ENCODE measurements at regions not wholly inside any gene's neighbourhood (a gene's known extent, or its start where the extent isn't known, plus 50 kb on each side); places are given as distances from the start of the nearest gene placed in this dataset.

DNA sequence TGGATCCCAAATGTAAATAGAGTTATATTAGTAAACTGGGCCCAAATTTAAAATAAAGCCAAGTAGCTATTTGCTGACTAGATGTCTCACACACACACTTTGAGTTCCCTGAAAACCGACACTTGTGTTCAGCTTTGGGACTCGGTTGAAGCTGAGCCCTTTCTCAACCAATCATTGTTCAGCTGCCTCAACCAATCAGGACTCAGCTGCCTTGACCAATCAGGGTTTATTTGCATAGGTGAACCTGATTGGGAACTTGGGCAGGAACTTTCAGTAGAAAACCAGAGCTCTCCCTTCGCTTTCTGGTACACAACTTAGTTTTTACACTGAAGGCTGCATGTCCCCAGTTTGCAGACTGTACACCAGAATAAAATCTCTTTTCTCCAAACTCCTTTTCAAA is 301.7 kb downstream of the FOXA2 start:
- Histone ChIP-seq H3K4me1 (no peaks in the 10 kb centered on the region), H3K4me2 (ENCODE audit: low read length) (no peak overlapping the region), H3K27me3 (ENCODE audit: control insufficient read depth, insufficient read depth, low read length) (no peaks in the 10 kb centered on the region), H3K9me3 (ENCODE audit: control insufficient read depth, low read length) (no peaks in the 10 kb centered on the region), H3K79me2 (no peaks in the 10 kb centered on the region), H3K9ac (no peak overlapping the region), H3K27ac (no peak overlapping the region), H3K36me3 (ENCODE audit: control insufficient read depth, insufficient read depth, low read length) (no peaks in the 10 kb centered on the region), H3K4me3 (ENCODE audit: low read depth, low read length) (no peak overlapping the region), H2AFZ (no peak overlapping the region)
- no peak for TF ChIP-seq CTCF (IDR thresholded peaks at IDR 0.05)

DNA sequence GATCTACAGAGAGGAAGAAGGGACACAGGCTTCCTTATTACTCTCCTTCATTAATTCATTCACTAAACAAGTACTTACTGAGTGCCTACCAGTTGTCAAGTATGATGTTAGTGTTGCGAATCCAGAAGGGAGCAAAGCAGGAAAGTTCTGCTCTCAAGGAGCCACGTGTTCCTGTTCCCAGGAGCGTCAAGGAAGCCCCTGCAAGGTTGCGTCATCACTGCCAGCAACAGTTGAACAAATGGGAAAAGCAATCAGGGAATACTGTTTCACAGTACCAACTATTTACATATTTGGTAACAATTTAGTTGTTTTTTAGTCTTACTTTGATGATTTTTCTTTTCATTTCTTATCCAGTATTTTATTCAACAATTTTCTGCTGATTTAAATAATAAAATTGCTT is 310.0 kb downstream of the FOXA2 start:
- no peak for TF ChIP-seq CTCF (IDR thresholded peaks at IDR 0.05)
- Histone ChIP-seq H2AFZ (no peak overlapping the region), H3K27me3 (ENCODE audit: control insufficient read depth, insufficient read depth, low read length) (no peaks in the 10 kb centered on the region), H3K79me2 (no peaks in the 10 kb centered on the region), H3K4me1 (no peaks in the 10 kb centered on the region), H3K27ac (no peak overlapping the region), H3K4me2 (ENCODE audit: low read length) (no peak overlapping the region), H3K4me3 (ENCODE audit: low read depth, low read length) (no peak overlapping the region), H3K36me3 (ENCODE audit: control insufficient read depth, insufficient read depth, low read length) (no peaks in the 10 kb centered on the region), H3K9me3 (ENCODE audit: control insufficient read depth, low read length) (no peaks in the 10 kb centered on the region), H3K9ac (no peak overlapping the region)

DNA sequence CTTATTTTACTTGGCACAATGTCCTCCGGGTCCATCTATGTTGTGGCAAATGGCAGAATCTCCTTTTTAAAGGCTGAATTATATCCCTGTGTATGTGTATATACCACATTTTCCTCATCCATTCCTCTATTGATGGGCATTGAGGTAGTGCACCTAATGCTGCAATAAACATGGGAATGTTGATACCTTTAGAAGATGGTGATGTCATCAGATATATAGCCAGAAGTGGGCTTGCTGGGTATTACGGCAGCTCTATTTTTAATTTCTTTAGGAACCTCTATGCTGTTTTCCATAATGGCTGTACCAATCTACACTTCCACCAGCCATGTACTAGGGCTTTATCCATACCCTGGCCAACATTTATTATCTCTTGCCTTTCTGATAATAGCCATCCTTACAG is 315.7 kb downstream of the FOXA2 start:
- Histone ChIP-seq H3K36me3 (ENCODE audit: control insufficient read depth, insufficient read depth, low read length) (no peaks in the 10 kb centered on the region), H3K9ac (no peak overlapping the region), H3K4me2 (ENCODE audit: low read length) (no peak overlapping the region), H3K4me1 (no peaks in the 10 kb centered on the region), H3K79me2 (no peaks in the 10 kb centered on the region), H3K4me3 (ENCODE audit: low read depth, low read length) (no peak overlapping the region), H3K27me3 (ENCODE audit: control insufficient read depth, insufficient read depth, low read length) (no peaks in the 10 kb centered on the region), H3K27ac (no peak overlapping the region), H2AFZ (no peak overlapping the region), H3K9me3 (ENCODE audit: control insufficient read depth, low read length) (no peaks in the 10 kb centered on the region)
- no peak for TF ChIP-seq CTCF (IDR thresholded peaks at IDR 0.05)

DNA sequence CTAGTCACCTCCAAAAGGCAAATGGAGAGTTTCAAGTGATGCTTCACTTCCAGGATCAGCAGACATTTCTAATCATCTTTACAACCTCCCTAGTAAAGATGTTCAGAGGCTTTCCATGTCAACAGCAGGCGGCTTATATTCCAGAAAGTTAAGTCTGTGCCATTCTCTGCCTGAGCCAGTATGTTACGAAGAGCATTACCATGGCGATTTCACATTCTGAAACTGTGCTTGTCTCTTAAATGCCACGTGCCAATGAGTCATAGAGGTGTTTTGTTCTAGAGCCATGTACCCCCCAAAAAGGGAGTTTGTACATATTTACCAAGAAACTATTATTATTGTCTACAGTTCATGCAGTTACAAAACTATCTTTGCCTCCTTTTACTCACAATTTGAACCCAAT is 319.5 kb downstream of the FOXA2 start:
- TF ChIP-seq CTCF (IDR thresholded peaks at IDR 0.05), result no peak
- no peaks in the 10 kb centered on the region for H3K27me3 ChIP-seq (ENCODE audit: control insufficient read depth, insufficient read depth, low read length)
- no peaks in the 10 kb centered on the region for H3K4me1 ChIP-seq
- no peaks in the 10 kb centered on the region for H3K9me3 ChIP-seq (ENCODE audit: control insufficient read depth, low read length)
- H3K79me2 ChIP-seq, result no peaks in the 10 kb centered on the region
- no peak overlapping the region for H3K9ac ChIP-seq
- H3K4me3 ChIP-seq (ENCODE audit: low read depth, low read length), result no peak overlapping the region
- no peak overlapping the region for H2AFZ ChIP-seq
- H3K27ac ChIP-seq, result no peak overlapping the region
- H3K4me2 ChIP-seq (ENCODE audit: low read length), result no peak overlapping the region
- no peaks in the 10 kb centered on the region for H3K36me3 ChIP-seq (ENCODE audit: control insufficient read depth, insufficient read depth, low read length)

- no peak for TF ChIP-seq CTCF (IDR thresholded peaks at IDR 0.05)
- no peaks in the 10 kb centered on the region for H3K79me2 ChIP-seq
- H2AFZ ChIP-seq, result no peak overlapping the region
- H3K4me3 ChIP-seq (ENCODE audit: low read depth, low read length), result no peak overlapping the region
- no peak overlapping the region for H3K27ac ChIP-seq
- H3K9ac ChIP-seq, result no peak overlapping the region
- no peaks in the 10 kb centered on the region for H3K36me3 ChIP-seq (ENCODE audit: control insufficient read depth, insufficient read depth, low read length)
- H3K27me3 ChIP-seq (ENCODE audit: control insufficient read depth, insufficient read depth, low read length), result no peaks in the 10 kb centered on the region
- H3K4me2 ChIP-seq (ENCODE audit: low read length), result no peak overlapping the region
- H3K9me3 ChIP-seq (ENCODE audit: control insufficient read depth, low read length), result no peaks in the 10 kb centered on the region
- no peaks in the 10 kb centered on the region for H3K4me1 ChIP-seq
These were observed 323.9 kb downstream of the FOXA2 start for GRCh38 chr20:22260506-22260905.

All from parathyroid adenoma (tissue), 2 donors.